ENCODE measurements at regions not wholly inside any gene's neighbourhood (a gene's known extent, or its start where the extent isn't known, plus 50 kb on each side); places are given as distances from the start of the nearest gene placed in this dataset.

GRCh38 chr5:69019668-69020375, 74.0 kb upstream of the SLC30A5 start:
- ChIA-PET POLR2A (no interaction called here), CTCF (interaction anchor here (0.7 kb wide), 1 partner anchor 993 kb away, joined by 3 read pairs; no protein-coding TSS in a partner anchor)
- Histone ChIP-seq H3K27ac (ENCODE audit: extremely low read depth, low read depth, low read length) (no peak overlapping the region), H3K4me3 (ENCODE audit: low read depth, low read length) (no peak overlapping the region), H3K4me1 (ENCODE audit: control insufficient read depth, insufficient read depth, low read length) (no peaks in the 10 kb centered on the region), H3K36me3 (ENCODE audit: control insufficient read depth in 2 of 2, insufficient read depth in 1 of 2, low read length in 2 of 2) (no peaks in the 10 kb centered on the region), H3K9me3 (ENCODE audit: control insufficient read depth, insufficient read depth, low read depth, low read length) (no peaks in the 10 kb centered on the region)
- no peak for TF ChIP-seq ZNF248 (tag by site-specific recombination; IDR thresholded peaks at IDR 0.05)
- TF ChIP-seq ZNF341 (tag by site-specific recombination; IDR thresholded peaks at IDR 0.05; ENCODE audit: low read depth): no peak
- no peak for TF ChIP-seq ZNF529 (tag by site-specific recombination; IDR thresholded peaks at IDR 0.05; ENCODE audit: insufficient replicate concordance)
- no peak for TF ChIP-seq ZNF555 (tag by site-specific recombination; conservative IDR thresholded peaks at IDR 0.05)
- no peak for TF ChIP-seq ZNF530 (tag by site-specific recombination; IDR thresholded peaks at IDR 0.05; ENCODE audit: low read depth)
- no peak for TF ChIP-seq ZNF670 (tag by site-specific recombination; IDR thresholded peaks at IDR 0.05; ENCODE audit: low read depth)
- TF ChIP-seq ZFP37 (tag by site-specific recombination; IDR thresholded peaks at IDR 0.05): no peak
- TF ChIP-seq SP7 (tag by site-specific recombination; IDR thresholded peaks at IDR 0.05): no peak
- TF ChIP-seq ZNF23 (tag by site-specific recombination; IDR thresholded peaks at IDR 0.05; ENCODE audit: borderline replicate concordance): no peak
- no peak for TF ChIP-seq ZNF600 (tag by site-specific recombination; IDR thresholded peaks at IDR 0.05)
- TF ChIP-seq ZNF16 (tag by site-specific recombination; IDR thresholded peaks at IDR 0.05; ENCODE audit: low read depth): no peak
- TF ChIP-seq ZNF211 (tag by site-specific recombination; IDR thresholded peaks at IDR 0.05; ENCODE audit: low read depth): no peak
- no peak for TF ChIP-seq FEZF1 (tag by site-specific recombination; IDR thresholded peaks at IDR 0.05)
- TF ChIP-seq ZNF214 (tag by site-specific recombination; IDR thresholded peaks at IDR 0.05; ENCODE audit: borderline replicate concordance): no peak
- no peak for TF ChIP-seq ZNF121 (tag by site-specific recombination; IDR thresholded peaks at IDR 0.05)

- Histone ChIP-seq H3K4me1 (ENCODE audit: control insufficient read depth, insufficient read depth, low read length) (no peaks in the 10 kb centered on the region), H3K27ac (ENCODE audit: extremely low read depth, low read depth, low read length) (no peak overlapping the region), H3K9me3 (ENCODE audit: control insufficient read depth, insufficient read depth, low read depth, low read length) (no peaks in the 10 kb centered on the region), H3K4me3 (ENCODE audit: low read depth, low read length) (no peak overlapping the region), H3K36me3 (ENCODE audit: control insufficient read depth in 2 of 2, insufficient read depth in 1 of 2, low read length in 2 of 2) (no peaks in the 10 kb centered on the region)
- ChIA-PET CTCF (interaction anchor here (0.6 to 3.9 kb wide), 27 partner anchors 10 to 1513 kb away, joined by 3 to 39 read pairs (median 4); no protein-coding TSS in a partner anchor), POLR2A (interaction anchor here (0.6 kb wide), 1 partner anchor 247 kb away, joined by 4 read pairs; no protein-coding TSS in a partner anchor)
- no peak for TF ChIP-seq REPIN1 (tag by site-specific recombination; IDR thresholded peaks at IDR 0.05; ENCODE audit: low read depth)
- TF ChIP-seq ZNF10 (tag by site-specific recombination; IDR thresholded peaks at IDR 0.05): no peak
- no peak for TF ChIP-seq ZNF341 (tag by site-specific recombination; IDR thresholded peaks at IDR 0.05; ENCODE audit: low read depth)
- no peak for TF ChIP-seq ZNF302 (tag by site-specific recombination; IDR thresholded peaks at IDR 0.05; ENCODE audit: low read depth)
- TF ChIP-seq ZNF366 (tag by site-specific recombination; conservative IDR thresholded peaks at IDR 0.05): 0 out of 2 replicates have a peak, but pooled peaks have one; percentile 14
- TF ChIP-seq GLIS1 (tag by site-specific recombination; IDR thresholded peaks at IDR 0.05): no peak
- TF ChIP-seq ZNF157 (tag by site-specific recombination; IDR thresholded peaks at IDR 0.05): no peak
- no peak for TF ChIP-seq ZNF792 (tag by site-specific recombination; IDR thresholded peaks at IDR 0.05)
- no peak for TF ChIP-seq ZNF501 (tag by site-specific recombination; IDR thresholded peaks at IDR 0.05)
- TF ChIP-seq ZNF24 (tag by site-specific recombination; IDR thresholded peaks at IDR 0.05): no peak
- TF ChIP-seq ZFP37 (tag by site-specific recombination; IDR thresholded peaks at IDR 0.05): no peak
- TF ChIP-seq CTCF (tag by site-specific recombination; IDR thresholded peaks at IDR 0.05): peak; percentile 60
- TF ChIP-seq ZNF843 (tag by site-specific recombination; IDR thresholded peaks at IDR 0.05): no peak
- peak; percentile 78 for TF ChIP-seq WT1 (tag by site-specific recombination; IDR thresholded peaks at IDR 0.05)
- no peak for TF ChIP-seq PRDM1 (tag by site-specific recombination; IDR thresholded peaks at IDR 0.05)
- TF ChIP-seq ZNF707 (tag by site-specific recombination; IDR thresholded peaks at IDR 0.05): no peak
- peak; percentile 85 for TF ChIP-seq SCRT1 (tag by site-specific recombination; IDR thresholded peaks at IDR 0.05; ENCODE audit: borderline replicate concordance)
- no peak for TF ChIP-seq ZNF670 (tag by site-specific recombination; IDR thresholded peaks at IDR 0.05; ENCODE audit: low read depth)
- no peak for TF ChIP-seq EGR2 (tag by site-specific recombination; IDR thresholded peaks at IDR 0.05; ENCODE audit: low read depth)
- no peak for TF ChIP-seq GLI4 (tag by site-specific recombination; IDR thresholded peaks at IDR 0.05)
- no peak for TF ChIP-seq SP7 (tag by site-specific recombination; IDR thresholded peaks at IDR 0.05)
- no peak; the same call in 1 of the 2 replicates for TF ChIP-seq ZNF2 (tag by site-specific recombination; IDR thresholded peaks at IDR 0.05)
- TF ChIP-seq ZNF23 (tag by site-specific recombination; IDR thresholded peaks at IDR 0.05; ENCODE audit: borderline replicate concordance): no peak
- TF ChIP-seq ZNF555 (tag by site-specific recombination; conservative IDR thresholded peaks at IDR 0.05): no peak
- TF ChIP-seq ZNF473 (tag by site-specific recombination; IDR thresholded peaks at IDR 0.05): no peak
- TF ChIP-seq ZNF214 (tag by site-specific recombination; IDR thresholded peaks at IDR 0.05; ENCODE audit: borderline replicate concordance): no peak
- TF ChIP-seq ZNF350 (tag by site-specific recombination; IDR thresholded peaks at IDR 0.05): no peak
- TF ChIP-seq YY1 (tag by site-specific recombination; IDR thresholded peaks at IDR 0.05): no peak
Measured at GRCh38 chr5:69024241-69024651, 69.6 kb upstream of the SLC30A5 start.
